DMS153 (cell line): ENCODE measurements at regions not wholly inside any gene's neighbourhood (a gene's known extent, or its start where the extent isn't known, plus 50 kb on each side); places are given as distances from the start of the nearest gene placed in this dataset.
"Not testable (repeated sequence)": the region's sequence is repeated elsewhere in the genome, so short reads cannot be mapped to it uniquely, and the experiment has no call there.

Experiments
- DNase-seq: peaks from one replicate; lab custom pipeline; 2025; lab: John Stamatoyannopoulos, UW

GRCh38 chr6:37078814-37079213 is 73.4 kb downstream of the FGD2 start:
- no peak for DNase-seq

- no peak for DNase-seq
Measured at GRCh38 chr6:37081042-37081607, 75.7 kb downstream of the FGD2 start.

GRCh38 chr6:37082390-37083130 is 77.1 kb downstream of the FGD2 start:
- DNase-seq = no peak

- DNase-seq = peak; percentile 11
Measured at GRCh38 chr6:37083243-37084138, 78.0 kb downstream of the FGD2 start.

GRCh38 chr6:37084665-37085064 is 79.2 kb downstream of the FGD2 start:
- not testable (repeated sequence) for DNase-seq

GRCh38 chr6:37085198-37085597 is 79.7 kb downstream of the FGD2 start:
- DNase-seq = no peak

- no peak for DNase-seq
Measured at GRCh38 chr6:37088897-37089296, 81.1 kb upstream of the PIM1 start.

- no peak for DNase-seq
Measured at GRCh38 chr6:37089783-37090182, 80.2 kb upstream of the PIM1 start.

GRCh38 chr6:37091104-37091503 is 78.8 kb upstream of the PIM1 start:
- DNase-seq = not testable (repeated sequence)

- DNase-seq = not testable (repeated sequence)
Measured at GRCh38 chr6:37091586-37091985, 78.4 kb upstream of the PIM1 start.

GRCh38 chr6:37092923-37093727 is 76.8 kb upstream of the PIM1 start:
- DNase-seq = no peak

GRCh38 chr6:37093728-37094069 is 76.3 kb upstream of the PIM1 start:
- no peak for DNase-seq

GRCh38 chr6:37095997-37096396 is 74.0 kb upstream of the PIM1 start:
- DNase-seq = no peak

- DNase-seq = no peak
Measured at GRCh38 chr6:37097335-37097734, 72.6 kb upstream of the PIM1 start.

- no peak for DNase-seq
Measured at GRCh38 chr6:37099442-37099841, 70.5 kb upstream of the PIM1 start.

GRCh38 chr6:37100745-37101144 is 69.2 kb upstream of the PIM1 start:
- DNase-seq = no peak

GRCh38 chr6:37101991-37102298 is 68.0 kb upstream of the PIM1 start:
- no peak for DNase-seq

GRCh38 chr6:37102299-37103168 is 67.4 kb upstream of the PIM1 start:
- peak; percentile 88 for DNase-seq

GRCh38 chr6:37103169-37104039 is 66.5 kb upstream of the PIM1 start:
- DNase-seq = peak; percentile 86

GRCh38 chr6:37104824-37105147 is 65.2 kb upstream of the PIM1 start:
- no peak for DNase-seq
